ENCODE measurements at regions not wholly inside any gene's neighbourhood (a gene's known extent, or its start where the extent isn't known, plus 50 kb on each side); places are given as distances from the start of the nearest gene placed in this dataset.

DNA sequence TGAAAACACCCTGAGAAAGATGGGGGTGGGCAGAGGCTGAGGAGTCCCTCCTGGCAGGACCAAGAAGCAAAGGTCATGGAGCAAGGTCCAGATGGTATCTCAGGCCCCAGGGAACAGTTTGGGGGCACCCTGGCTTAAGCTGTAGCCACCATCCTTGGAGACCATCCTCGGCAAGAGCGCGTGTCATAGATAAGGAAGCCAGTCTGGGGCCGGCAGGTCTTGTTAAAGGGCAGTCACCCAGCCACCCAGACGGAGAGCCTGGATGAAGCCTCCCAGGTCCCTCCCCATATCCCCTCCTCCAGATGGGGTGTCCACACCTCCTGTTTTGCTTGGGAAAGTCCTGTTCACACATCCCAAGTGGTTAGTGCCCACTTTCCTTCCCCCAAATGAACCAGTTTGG, 191.1 kb downstream of the KLF13 start:
- Mint-ChIP-seq H3K27ac (no peak overlapping the region), H3K4me3 (no peak overlapping the region)

DNA sequence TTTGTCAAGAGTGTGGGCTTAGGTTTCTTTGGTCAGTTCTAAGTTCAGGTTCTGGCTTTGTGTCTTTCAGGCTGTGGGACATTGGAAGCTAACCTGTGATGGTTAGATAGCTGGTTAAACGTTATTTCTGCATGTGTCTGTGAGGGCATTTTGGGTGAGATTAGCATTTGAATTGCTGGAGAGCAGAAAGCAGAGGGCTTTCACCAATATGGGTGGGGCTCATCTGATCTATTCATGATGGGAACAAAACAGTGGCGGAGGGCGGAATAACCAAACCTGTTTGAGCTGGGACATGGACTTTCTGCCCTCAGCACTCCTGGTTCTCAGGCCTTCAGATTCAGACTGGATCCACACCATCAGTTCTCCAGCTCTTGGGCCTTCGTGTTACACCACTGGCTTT, 195.4 kb downstream of the KLF13 start:
- Mint-ChIP-seq H3K9me3 (no peaks in the 10 kb centered on the region), H3K27me3 (no peaks in the 10 kb centered on the region), H3K4me3 (no peak overlapping the region), H3K4me1 (ENCODE audit: unreplicated experiment) (no peaks in the 10 kb centered on the region), H3K36me3 (no peaks in the 10 kb centered on the region), H3K27ac (no peak overlapping the region)
- TF ChIP-seq, protein P1, sequence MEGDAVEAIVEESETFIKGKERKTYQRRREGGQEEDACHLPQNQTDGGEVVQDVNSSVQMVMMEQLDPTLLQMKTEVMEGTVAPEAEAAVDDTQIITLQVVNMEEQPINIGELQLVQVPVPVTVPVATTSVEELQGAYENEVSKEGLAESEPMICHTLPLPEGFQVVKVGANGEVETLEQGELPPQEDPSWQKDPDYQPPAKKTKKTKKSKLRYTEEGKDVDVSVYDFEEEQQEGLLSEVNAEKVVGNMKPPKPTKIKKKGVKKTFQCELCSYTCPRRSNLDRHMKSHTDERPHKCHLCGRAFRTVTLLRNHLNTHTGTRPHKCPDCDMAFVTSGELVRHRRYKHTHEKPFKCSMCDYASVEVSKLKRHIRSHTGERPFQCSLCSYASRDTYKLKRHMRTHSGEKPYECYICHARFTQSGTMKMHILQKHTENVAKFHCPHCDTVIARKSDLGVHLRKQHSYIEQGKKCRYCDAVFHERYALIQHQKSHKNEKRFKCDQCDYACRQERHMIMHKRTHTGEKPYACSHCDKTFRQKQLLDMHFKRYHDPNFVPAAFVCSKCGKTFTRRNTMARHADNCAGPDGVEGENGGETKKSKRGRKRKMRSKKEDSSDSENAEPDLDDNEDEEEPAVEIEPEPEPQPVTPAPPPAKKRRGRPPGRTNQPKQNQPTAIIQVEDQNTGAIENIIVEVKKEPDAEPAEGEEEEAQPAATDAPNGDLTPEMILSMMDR (conservative IDR thresholded peaks at IDR 0.05): no peak
- DNase-seq (ENCODE audit: extremely low spot score, unreplicated experiment): no peak

More for the DNA sequence above, 191.1 kb downstream of the KLF13 start:
- TF ChIP-seq, protein P1 (conservative IDR thresholded peaks at IDR 0.05): no peak
- no peaks in the 10 kb centered on the region for H3K36me3 Mint-ChIP-seq
- H3K4me1 Mint-ChIP-seq (ENCODE audit: unreplicated experiment): no peaks in the 10 kb centered on the region
- no peaks in the 10 kb centered on the region for H3K27me3 Mint-ChIP-seq
- no peak for DNase-seq (ENCODE audit: extremely low spot score, unreplicated experiment)
- no peaks in the 10 kb centered on the region for H3K9me3 Mint-ChIP-seq

DNA sequence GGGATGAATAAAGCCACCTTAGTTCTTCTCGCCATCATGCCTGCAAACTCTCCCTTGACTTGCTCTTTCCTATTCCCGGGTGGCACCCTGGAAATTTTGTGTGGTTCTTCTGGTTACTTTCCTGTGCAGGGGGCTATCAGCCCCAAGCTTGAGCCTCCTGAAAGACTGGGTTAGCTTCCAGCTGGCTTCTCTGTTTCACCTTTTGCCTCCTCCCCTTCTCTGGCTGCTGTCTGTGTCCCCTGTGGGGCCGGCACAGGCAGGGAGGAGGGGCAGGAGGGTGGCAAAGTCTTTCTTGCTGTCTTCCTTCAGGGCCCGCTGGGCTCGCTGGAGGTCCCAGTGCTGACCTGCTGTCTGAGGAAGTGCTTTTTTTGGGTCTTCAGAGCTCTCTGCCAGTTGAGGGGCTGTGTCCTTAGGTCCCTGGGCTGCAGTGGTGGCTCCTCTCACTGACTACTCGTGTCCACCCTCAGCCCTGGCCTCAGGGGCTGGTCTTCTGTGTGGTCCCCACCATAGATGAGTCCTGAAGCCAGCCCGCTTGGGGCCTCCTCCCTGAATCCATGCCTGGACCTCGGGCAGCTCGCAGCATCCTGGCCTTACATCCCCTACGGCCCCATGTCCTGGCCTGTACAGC, 196.5 kb downstream of the KLF13 start:
- no peak overlapping the region for H3K27ac Mint-ChIP-seq
- no peak for DNase-seq (ENCODE audit: extremely low spot score, unreplicated experiment)
- TF ChIP-seq, protein P1 (conservative IDR thresholded peaks at IDR 0.05): no peak
- H3K4me1 Mint-ChIP-seq (ENCODE audit: unreplicated experiment): no peaks in the 10 kb centered on the region
- H3K4me3 Mint-ChIP-seq: no peak overlapping the region
- no peaks in the 10 kb centered on the region for H3K36me3 Mint-ChIP-seq
- no peaks in the 10 kb centered on the region for H3K27me3 Mint-ChIP-seq
- no peaks in the 10 kb centered on the region for H3K9me3 Mint-ChIP-seq

DNA sequence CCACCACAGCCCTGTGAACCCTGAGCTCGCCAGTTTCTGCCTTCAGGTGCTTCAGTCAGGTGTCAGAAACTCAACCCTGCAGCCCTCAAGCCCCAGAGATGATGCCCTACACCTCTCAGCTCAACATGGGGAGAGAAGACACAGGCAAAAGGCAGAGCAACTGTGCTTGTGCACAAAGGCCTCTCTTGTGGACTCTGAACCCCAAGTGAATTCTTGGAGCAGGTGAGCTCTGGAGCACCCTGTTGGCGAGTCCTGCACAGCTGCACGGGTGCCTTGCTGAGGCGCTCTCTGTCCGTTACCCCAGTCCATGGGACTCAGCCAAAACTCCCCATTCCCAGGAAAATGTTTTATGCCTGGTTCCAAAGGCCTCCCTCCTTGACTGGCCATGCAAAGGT, 197.0 kb downstream of the KLF13 start:
- TF ChIP-seq, protein P1 (conservative IDR thresholded peaks at IDR 0.05): no peak
- DNase-seq (ENCODE audit: extremely low spot score, unreplicated experiment): no peak
- Mint-ChIP-seq H3K36me3 (no peaks in the 10 kb centered on the region), H3K4me1 (ENCODE audit: unreplicated experiment) (no peaks in the 10 kb centered on the region), H3K27ac (no peak overlapping the region), H3K9me3 (no peaks in the 10 kb centered on the region), H3K27me3 (no peaks in the 10 kb centered on the region), H3K4me3 (no peak overlapping the region)

DNA sequence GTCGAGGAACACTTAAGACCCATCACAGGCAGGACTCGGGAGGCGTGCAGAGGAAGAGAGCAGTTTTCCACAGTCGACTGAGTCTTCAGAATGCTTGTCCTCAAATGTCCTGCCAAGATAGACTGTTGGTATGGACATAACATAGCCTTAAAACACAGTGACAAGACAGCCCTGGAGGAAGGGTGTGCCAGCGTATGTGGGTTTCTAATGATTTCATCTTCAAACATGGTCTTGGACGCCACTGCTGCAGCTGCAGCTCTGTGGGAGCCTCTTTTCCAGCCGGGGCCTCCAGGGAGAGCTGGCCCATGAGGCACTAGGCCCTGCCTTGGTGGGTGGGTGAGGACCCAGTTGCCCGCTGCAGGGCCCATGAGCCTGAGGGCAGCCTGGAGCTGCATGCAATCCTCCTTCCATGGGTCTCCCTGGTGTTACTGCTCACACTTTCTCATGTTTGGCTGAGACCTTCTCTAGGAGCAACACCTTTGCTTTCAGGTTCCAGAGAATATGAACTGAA, 198.6 kb downstream of the KLF13 start:
- H3K4me1 Mint-ChIP-seq (ENCODE audit: unreplicated experiment): no peaks in the 10 kb centered on the region
- H3K27ac Mint-ChIP-seq: no peak overlapping the region

More for the DNA sequence above, 198.6 kb downstream of the KLF13 start:
- Mint-ChIP-seq H3K9me3 (no peaks in the 10 kb centered on the region), H3K4me3 (no peak overlapping the region), H3K27me3 (no peaks in the 10 kb centered on the region), H3K36me3 (no peaks in the 10 kb centered on the region)
- TF ChIP-seq, protein P1 (conservative IDR thresholded peaks at IDR 0.05): no peak
- DNase-seq (ENCODE audit: extremely low spot score, unreplicated experiment): no peak

All from type B pancreatic cell (in vitro differentiated cells).